GM19324 (cell line): ENCODE measurements at regions not wholly inside any gene's neighbourhood (a gene's known extent, or its start where the extent isn't known, plus 50 kb on each side); places are given as distances from the start of the nearest gene placed in this dataset.
"Not testable (repeated sequence)": the region's sequence is repeated elsewhere in the genome, so short reads cannot be mapped to it uniquely, and the experiment has no call there.

ENCODE experiments used
- ATAC-seq: cut with Tn5 transposase; IDR thresholded peaks from one replicate; pipeline ENCODE4 v1.9.1; 2021; ENCODE audit warnings: mild to moderate bottlenecking, moderate library complexity; ENCODE audit not compliant: unreplicated experiment, low FRiP score

DNA sequence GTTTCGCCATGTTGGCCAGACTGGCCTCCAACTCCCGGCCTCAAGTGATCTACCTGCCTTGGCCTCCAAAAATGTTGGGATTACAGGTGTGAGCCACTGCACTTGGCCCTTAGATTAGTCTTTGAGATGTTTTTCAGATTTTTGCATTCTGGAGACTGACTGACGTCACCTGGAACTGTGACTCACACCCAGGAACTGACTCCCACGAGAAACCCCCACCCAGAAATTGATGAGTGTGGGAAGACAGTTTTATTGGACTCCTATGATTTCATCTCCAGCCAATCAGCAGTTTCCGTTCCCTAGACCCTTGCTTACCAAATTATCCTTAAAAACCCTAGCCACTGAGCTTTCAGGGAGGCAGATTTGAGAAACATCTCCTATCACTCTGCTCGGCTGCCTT is 867.3 kb downstream of the TYW1 start:
- ATAC-seq = no peak

DNA sequence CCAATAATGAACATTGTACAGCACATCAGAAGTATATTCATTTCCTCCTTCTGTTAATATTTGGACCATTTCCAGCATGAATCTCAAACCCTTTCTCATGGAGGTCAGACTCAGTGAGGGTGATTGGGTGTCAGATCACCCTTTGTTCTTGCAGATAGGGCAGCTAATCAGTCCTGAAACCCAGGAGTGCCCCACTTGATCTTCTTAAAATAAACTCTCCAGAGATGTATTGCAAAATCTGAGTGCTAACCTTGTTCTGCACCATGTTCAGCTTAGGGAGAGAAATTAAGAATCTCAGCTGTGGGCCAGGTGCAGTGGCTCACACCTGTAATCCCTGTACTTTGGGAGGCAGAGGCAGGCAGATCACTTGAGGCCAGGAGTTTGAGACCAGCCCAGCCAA is 869.4 kb downstream of the TYW1 start:
- ATAC-seq = no peak

DNA sequence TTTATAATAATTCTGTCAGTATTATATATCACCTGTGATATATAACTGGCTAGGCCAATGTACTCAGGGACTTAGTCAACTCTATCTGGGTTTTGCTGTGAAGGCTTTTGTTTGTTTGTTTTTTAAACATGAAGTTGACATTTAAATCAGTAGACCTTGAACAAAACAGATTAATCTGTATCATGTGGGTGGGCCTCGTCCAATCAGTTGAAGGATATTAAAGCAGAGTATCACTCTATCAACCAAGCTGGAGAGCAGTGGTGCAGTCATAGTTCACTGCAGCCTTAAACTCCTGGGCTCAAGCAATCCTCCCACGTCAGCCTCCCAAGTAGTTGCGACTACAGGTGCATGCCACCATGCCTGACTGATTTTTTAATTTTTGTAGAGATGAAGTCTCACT is 870.2 kb downstream of the TYW1 start:
- ATAC-seq = no peak

DNA sequence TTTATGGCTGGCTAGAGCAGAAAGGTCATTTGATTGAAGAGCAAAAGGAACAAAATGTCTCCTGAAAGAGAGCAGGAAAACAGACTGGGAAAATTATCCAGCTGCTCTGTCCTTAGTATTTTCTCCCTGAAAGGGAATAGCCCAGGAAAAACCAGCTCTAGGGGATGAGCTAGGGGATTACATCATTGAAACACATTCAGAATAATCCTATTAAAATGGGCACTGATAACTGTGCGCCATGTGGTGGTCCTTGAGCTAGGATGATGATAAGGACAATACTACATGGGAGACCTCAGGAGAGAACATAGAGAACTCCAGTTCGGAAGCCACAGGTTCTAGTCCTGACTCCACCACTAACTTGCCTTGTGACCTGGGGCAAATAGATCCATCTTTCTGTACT is 873.8 kb downstream of the TYW1 start:
- ATAC-seq = no peak

DNA sequence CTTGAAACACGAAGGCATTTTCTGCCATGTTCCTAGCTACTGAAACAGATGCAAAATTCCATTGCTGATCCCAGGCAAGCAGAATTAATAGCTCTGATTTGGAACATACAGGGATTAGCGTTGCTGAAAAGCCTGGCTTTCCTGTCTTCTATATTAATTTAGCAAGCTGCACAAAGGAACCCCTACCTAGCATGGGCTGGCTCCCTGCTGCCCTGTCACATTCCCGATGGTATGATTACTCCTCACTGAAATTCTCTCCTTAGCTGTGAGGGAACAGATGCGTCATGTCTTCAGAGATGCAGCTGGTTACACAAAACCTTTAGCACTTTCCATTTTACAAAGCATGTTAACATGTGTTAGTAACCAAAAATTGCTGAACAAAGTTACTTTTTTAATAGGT is 878.9 kb downstream of the TYW1 start:
- ATAC-seq = no peak

DNA sequence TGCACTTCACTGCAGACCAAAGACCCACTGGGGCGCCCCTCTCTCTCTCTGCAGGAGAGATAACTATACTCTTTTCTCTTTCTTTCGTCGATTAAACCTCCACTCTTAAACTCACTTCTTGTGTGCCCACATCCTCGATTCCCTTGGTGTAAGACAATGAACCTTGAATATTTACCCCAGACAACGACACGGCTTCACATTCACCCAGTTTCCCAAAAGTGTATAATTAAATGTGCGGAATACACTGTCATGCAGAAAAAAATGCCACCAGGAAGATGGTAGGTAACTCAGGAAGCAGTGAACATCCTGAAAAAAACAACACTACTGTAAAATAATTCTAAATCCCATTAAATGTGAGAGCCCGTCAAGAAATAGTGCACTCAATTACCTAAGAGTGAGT is 882.2 kb downstream of the TYW1 start:
- no peak for ATAC-seq

DNA sequence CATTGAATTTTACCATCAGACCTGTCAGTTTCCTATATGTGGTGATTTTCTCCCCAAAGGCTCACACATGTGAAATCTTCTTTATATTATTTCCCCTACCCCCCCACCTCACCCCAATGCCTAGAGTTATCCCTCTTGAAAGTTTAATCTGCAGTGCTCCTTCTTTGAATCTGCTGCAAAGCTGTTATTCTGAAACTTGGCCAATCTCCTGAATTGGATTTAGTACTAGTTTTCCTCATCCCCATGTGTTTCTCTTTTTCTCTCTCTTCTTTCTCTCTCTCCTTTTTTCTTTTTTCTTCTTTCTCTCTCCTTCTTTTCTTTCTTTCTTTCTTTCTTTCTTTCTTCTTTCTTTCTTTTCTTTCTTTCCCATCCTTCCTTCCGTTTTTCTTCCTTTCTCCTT is 886.2 kb downstream of the TYW1 start:
- ATAC-seq = no peak

DNA sequence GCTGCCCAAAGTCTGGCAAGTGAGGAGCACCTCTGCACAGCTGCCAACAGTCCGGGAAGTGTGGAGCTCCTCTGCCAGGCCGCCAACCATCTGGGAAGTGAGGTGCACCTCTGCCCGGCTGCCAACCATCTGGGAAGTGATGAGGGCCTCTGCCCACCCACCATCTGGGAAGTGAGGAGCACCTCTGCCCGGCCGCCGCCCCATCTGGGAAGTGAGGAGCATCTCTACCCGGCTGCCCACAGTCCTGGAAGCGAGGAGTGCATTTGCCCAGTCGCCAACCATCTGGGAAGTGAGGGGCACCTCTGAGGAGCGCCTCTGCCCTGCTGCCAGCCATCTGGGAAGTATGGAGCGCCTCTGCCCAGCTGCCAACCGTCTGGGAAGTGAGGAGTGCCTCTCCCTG is 893.7 kb downstream of the TYW1 start:
- no peak for ATAC-seq

DNA sequence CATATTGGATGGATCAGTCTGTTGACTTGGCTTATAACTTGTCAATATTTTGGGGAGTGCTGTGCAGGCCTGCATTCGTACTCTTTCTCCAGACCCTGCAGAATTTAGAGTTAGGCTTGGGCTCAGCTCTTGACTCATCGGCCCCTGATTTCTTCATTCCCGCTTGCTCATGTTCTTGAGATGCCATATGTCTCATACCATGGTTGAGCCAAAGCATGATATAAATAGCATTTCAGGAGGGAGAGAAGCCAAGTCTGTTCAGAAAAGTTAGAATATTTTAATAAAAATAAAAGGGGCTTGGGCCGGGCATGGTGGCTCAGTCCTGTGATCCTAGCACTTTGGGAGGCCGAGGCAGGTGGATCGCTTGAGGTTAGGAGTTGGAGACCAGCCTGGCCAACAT is 898.1 kb downstream of the TYW1 start:
- no peak for ATAC-seq

DNA sequence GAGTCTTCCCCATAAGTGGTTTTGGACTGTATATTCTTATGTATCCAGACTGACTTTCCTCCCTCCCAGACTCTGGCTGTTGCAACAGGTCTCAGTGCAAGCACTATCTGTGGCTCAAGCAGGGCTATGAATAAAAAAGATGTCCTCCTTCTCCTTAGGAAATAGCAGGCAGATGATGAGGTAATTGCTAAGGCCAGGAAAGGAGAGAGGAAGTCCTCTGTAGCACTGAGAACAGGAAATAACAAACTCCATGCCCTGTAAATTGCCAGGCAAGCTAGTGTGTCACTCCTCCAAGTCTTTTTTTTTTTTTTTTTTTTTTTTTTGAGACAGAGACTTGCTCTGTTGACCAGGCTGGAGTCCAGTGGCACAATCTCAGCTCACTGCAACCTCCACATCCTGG is 900.1 kb downstream of the TYW1 start:
- ATAC-seq = no peak

DNA sequence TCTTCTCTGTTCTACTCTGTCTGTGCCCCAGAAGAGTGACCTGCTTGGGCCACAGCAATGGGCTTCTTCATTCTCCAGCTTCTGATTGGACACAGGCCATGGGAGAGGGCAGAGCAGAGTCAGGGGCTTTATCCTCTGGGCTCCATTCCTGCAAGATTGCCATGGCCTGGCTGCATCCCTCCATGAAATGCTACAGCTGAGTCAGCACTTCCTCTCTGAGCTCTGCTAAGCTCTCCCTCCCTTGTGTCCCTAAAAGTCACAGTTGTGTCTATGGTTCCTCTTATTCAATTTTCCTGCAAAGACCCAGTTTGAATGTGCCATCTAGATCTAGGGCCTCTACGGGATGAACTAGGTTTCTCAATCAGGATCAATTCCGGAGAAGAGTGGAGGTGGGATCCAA is 903.8 kb downstream of the TYW1 start:
- ATAC-seq = no peak

DNA sequence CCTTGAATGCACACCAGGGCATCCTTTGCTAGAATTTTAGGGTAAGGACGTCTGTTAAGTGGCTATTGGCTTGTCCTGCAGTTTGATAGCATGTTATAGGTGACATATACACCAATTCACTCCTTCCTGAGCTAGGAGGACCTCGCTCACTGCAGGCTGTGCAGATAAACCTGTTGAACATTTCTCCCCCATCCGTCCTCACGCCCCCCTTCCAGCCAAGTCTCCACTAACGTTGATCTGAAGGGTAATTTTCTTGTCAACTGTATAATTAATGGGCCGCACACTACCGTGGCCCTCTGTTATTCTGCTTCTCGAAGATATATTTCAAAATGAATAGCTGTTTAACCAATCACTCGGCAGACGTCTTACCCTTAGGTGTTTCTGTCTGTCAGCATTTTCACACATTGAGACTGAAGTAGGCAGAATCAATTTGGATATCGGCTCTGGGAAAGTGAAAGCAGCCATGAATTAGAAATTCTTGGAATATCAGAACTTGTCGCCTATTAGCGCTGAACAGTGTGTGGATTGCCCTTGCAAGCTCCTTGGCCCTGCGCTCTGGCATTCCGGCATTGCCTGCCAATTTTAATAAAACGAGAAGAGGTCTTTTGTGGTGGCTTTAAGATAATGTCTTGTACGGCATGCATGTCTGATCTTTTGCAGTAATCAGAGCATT is 905.3 kb downstream of the TYW1 start:
- ATAC-seq = no peak

DNA sequence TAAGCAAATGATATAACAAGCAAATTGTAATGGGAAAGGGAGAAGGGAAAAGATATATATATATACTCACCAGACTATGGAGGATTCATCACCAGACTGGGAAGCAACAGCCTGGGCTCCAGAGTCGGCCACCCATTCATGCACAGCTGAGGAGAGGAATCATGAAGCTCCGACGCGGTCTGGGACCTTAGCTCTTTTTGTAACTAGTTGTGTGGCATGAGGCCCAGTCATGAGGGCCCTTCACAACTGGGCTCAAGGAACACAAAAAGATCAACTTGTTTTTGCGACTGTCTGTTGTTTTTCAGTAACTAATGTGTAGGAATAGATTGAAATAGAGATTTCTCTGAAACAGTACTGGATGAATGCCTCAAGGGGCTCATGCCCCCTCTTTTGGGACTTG is 911.2 kb downstream of the TYW1 start:
- no peak for ATAC-seq

DNA sequence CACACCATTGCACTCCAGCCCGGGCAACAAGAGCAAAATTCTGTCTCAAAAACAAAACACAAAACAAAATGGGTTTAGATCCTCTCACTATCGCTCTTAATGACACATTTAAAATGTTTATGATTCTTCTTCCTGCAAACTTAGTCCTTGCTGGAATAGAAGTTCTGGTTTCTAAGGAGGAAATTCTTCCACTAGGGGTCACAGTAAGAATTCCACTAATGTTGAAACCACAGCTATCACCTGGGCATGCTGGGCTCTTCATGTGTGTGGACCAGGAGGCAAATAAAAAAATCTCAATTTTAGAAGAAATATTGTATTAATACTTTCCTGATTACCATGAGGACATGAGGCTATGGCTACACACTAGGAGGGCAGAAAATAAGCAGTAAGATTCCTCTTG is 915.8 kb downstream of the TYW1 start:
- ATAC-seq = no peak

DNA sequence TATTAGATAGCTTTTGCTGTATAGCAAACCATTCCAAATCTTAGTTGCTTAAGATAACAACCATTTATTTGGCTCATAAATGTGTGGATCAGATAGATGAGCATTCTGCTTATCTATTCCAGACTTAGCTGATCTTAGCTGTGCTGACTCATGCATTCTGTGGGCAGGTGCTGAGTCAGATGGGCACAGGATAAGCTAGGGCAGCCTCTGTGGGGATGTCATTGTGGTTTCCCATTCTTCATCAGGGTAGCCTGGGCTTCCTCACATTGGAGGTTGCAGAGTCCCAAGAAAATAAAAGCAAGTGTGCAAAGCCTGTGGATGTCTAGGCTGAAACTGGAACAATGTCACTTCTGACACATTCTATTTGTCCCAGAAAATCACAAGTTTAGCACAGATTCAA is 917.0 kb downstream of the TYW1 start:
- ATAC-seq = no peak

DNA sequence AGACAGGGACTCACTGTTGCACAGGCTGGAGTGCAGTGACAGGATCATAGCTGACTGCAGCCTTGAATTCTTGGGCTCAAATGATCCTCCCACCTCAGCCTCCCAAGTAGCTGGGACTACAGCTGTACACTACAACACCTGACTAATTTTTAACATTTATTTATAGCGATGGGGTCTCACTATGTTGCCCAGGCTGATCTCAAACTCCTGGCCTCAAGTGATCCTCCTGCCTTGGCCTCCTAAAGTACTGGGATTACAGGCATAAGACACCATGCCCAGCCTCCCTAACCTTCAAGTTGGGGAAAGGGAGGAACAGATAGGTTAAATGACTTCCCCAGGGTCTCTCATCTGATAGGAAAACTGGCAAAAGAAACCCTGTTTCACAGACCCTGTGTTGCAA is 919.5 kb downstream of the TYW1 start:
- ATAC-seq = not testable (repeated sequence)

DNA sequence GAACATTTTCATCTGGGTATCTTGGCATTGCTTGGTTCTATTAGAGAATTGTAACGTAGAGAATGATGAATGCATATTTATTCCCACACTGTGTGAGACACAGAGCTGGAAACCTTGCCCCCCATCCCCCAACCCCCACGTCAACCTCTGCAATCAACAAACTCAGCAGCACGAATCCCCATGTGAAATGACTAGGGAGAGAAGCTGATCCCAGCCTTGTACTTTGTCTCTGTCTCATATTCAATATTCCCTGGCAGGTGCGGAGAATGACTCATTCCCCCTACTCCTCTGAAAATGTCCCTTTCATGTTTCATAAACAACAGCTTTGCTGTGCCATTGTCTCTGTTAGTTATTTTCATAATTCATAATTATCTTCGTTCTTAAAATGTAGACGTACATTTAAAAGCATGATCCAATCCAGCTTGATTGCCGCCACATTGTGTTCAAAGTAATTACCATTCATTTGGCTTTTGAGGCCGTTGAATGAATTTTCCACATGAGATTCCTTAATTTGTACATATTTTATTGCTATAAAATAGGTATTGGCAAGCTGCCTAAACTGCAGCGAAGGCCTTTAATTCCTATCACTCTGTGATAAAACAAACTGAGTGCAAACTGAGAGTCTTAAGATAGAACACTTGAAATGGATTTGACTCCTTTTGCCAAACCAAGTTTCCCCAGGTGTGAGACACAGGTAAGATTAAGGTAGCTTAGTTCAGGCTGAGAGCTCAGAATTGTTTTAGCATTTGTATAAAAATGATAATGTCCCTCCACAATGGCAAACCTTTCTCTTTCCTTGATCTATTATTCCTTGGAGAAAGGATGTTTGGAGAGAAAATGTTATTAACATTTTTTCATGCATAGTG is 920.2 kb downstream of the TYW1 start:
- ATAC-seq = no peak

DNA sequence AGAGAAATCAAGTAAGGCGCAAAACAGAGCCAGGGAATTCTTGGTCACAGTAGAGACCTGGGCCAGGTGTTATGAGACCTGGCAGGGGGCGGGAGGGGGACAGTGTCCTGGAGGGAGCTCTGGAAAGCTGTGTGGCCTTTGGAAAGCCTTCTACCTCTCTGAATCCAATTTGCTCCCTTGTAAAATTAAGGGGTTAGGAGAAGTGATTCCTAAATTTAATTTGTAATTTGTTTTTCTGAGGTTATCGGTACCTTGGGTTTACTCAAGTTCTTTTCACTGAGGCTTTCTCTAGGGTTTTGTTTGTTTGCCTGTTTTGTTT is 920.8 kb downstream of the TYW1 start:
- ATAC-seq = no peak

DNA sequence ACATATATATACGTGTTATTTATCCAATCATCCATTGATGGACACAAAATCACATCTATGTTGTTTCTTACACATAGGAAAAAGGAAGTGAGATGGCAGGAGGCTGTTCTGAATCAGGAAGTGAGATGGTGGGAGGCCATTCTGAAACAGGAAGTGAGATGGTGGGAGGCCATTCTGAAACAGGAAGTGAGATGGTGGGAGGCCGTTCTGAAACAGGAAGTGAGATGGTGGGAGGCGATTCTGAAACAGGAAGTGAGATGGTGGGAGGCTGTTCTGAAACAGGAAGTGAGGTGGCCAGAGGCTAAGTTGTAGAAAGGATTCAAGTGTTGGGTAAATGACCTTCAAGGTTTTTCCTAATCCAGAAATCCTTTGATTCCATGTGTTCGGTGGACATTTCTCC is 921.5 kb downstream of the TYW1 start:
- ATAC-seq = no peak

DNA sequence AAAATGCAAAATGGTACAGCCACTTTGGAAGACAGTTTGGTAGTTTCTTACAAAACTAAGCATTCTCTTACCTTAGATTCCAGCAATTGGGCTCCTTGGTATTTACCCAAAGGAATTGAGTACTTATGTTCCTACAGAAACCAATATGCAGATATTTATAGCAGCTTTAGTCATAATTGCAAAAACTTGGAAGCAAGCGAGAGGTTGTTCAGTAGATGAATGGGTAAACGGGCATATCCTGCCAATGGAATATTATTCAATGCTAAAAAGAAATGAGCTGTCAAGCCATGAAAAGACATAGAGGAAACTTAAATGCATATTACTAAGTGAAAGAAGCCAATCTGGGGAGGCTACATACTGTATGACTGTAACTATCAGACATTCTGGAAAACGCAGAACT is 926.7 kb downstream of the TYW1 start:
- ATAC-seq = no peak

DNA sequence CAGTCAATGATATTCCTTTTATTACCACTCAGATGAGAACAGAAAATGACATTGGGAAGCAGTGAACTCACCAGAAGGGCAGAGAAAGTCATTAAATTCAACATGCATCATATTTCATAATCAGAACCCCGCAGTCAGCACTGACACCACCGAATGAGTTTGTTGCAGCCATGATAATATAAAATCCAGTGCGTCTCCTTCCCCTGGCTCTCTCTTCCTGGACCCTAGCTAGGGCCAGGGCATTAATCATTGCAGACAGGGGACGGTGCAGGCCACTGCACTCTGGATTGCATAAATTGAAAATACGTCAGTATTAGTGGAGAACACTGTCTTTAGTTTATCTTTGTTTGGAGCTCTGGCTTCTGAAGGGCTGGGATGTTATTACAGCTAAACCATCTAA is 931.5 kb downstream of the TYW1 start:
- ATAC-seq = no peak

DNA sequence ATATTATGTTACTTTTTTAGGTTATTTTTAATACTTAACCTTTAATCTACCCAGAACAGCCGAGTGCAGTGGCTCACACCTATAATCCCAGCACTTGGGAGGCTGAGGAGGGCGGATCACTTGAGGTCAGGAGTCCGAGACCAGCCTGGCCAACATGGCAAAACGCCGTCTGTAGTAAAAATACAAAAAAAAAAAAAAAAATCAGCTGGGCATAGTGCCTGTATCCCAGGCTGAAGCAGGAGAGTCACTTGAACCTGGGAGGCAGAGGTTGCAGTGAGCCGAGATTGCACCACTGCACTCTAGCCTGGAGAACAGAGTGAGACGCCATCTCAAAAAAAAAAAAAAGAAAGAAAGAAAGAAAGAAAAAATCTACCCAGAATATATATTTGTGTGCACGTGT is 939.8 kb downstream of the TYW1 start:
- ATAC-seq = not testable (repeated sequence)
